ENCODE measurements at regions not wholly inside any gene's neighbourhood (a gene's known extent, or its start where the extent isn't known, plus 50 kb on each side); places are given as distances from the start of the nearest gene placed in this dataset.

- DNase-seq: no peak
These were observed 226.8 kb upstream of the IGF1R start for GRCh38 chr15:98421419-98422129.

- no peak for DNase-seq
These were observed 226.2 kb upstream of the IGF1R start for GRCh38 chr15:98422130-98422478.

- DNase-seq: no peak
These were observed 223.2 kb upstream of the IGF1R start for GRCh38 chr15:98425173-98425572.

- no peak for DNase-seq
These were observed 221.0 kb upstream of the IGF1R start for GRCh38 chr15:98427321-98427720.

- no peak for DNase-seq
These were observed 219.9 kb upstream of the IGF1R start for GRCh38 chr15:98428253-98428989.

GRCh38 chr15:98431171-98431570, 217.2 kb upstream of the IGF1R start:
- no peak for DNase-seq

GRCh38 chr15:98433346-98433745, 215.0 kb upstream of the IGF1R start:
- DNase-seq: no peak

GRCh38 chr15:98433856-98434255, 214.5 kb upstream of the IGF1R start:
- no peak for DNase-seq

GRCh38 chr15:98437752-98438151, 210.6 kb upstream of the IGF1R start:
- no peak for DNase-seq

- no peak for DNase-seq
These were observed 210.0 kb upstream of the IGF1R start for GRCh38 chr15:98438326-98438725.

GRCh38 chr15:98438907-98439306, 209.4 kb upstream of the IGF1R start:
- no peak for DNase-seq

GRCh38 chr15:98439523-98439942, 208.8 kb upstream of the IGF1R start:
- DNase-seq: no peak

GRCh38 chr15:98440917-98441316, 207.4 kb upstream of the IGF1R start:
- no peak for DNase-seq

GRCh38 chr15:98441599-98441998, 206.7 kb upstream of the IGF1R start:
- no peak for DNase-seq

- DNase-seq: peak; percentile 25
These were observed 205.9 kb upstream of the IGF1R start for GRCh38 chr15:98442379-98442833.

- DNase-seq: no peak
These were observed 205.4 kb upstream of the IGF1R start for GRCh38 chr15:98442901-98443300.

- DNase-seq: no peak
These were observed 204.8 kb upstream of the IGF1R start for GRCh38 chr15:98443526-98443925.

GRCh38 chr15:98444138-98444537, 204.2 kb upstream of the IGF1R start:
- no peak for DNase-seq

- no peak for DNase-seq
These were observed 203.0 kb upstream of the IGF1R start for GRCh38 chr15:98445315-98445714.

- DNase-seq: no peak
These were observed 202.3 kb upstream of the IGF1R start for GRCh38 chr15:98446083-98446482.

- no peak for DNase-seq
These were observed 201.3 kb upstream of the IGF1R start for GRCh38 chr15:98447069-98447468.

- DNase-seq: no peak
These were observed 197.1 kb upstream of the IGF1R start for GRCh38 chr15:98451236-98451635.

- DNase-seq: no peak
These were observed 196.1 kb upstream of the IGF1R start for GRCh38 chr15:98452238-98452637.

- no peak for DNase-seq
These were observed 192.4 kb upstream of the IGF1R start for GRCh38 chr15:98455904-98456303.

GRCh38 chr15:98476559-98476958, 171.8 kb upstream of the IGF1R start:
- DNase-seq: no peak
